Left ventricle myocardium superior (tissue), 1 donor: ENCODE measurements at regions not wholly inside any gene's neighbourhood (a gene's known extent, or its start where the extent isn't known, plus 50 kb on each side); places are given as distances from the start of the nearest gene placed in this dataset.
"Not testable (repeated sequence)": the region's sequence is repeated elsewhere in the genome, so short reads cannot be mapped to it uniquely, and the experiment has no call there.

Experiments used
- ATAC-seq: fragments of 200-7000 bp; cut with Tn5 transposase; one replicate; pipeline ENCODE4 v1.9.1; 2020; ENCODE audit warnings: mild to moderate bottlenecking, moderate library complexity
- DNase-seq: peaks from one replicate; pipeline ENCODE4 v3.0.0-alpha.2; 2020
- intact Hi-C: fragments of 100-400 bp; cut with micrococcal nuclease; formaldehyde crosslinking; loops from one replicate; pipeline ENCODE4 v1.11.0; 2022
- donor health status: DM: no; HTN: yes; CAD: no; lungs with severe emphysema.

GRCh38 chr3:88828466-88828865 is 279.0 kb upstream of the EPHA3 start:
- intact Hi-C loops = no loop called here
- ATAC-seq = no peak

GRCh38 chr3:88852606-88853005 is 254.8 kb upstream of the EPHA3 start:
- ATAC-seq = no peak
- intact Hi-C loops = no loop called here

More at GRCh38 chr3:88828466-88828865, 279.0 kb upstream of the EPHA3 start:
- no peak for DNase-seq

GRCh38 chr3:88863196-88863595 is 244.2 kb upstream of the EPHA3 start:
- DNase-seq = no peak
- ATAC-seq = no peak
- intact Hi-C loops = no loop called here

More at GRCh38 chr3:88852606-88853005, 254.8 kb upstream of the EPHA3 start:
- DNase-seq = no peak

- ATAC-seq (no peak), DNase-seq (no peak)
- intact Hi-C loops = no loop called here
Observed at GRCh38 chr3:88876724-88877123, 230.7 kb upstream of the EPHA3 start.

GRCh38 chr3:88879905-88880304 is 227.5 kb upstream of the EPHA3 start:
- ATAC-seq = no peak
- intact Hi-C loops = no loop called here
- DNase-seq = no peak

- intact Hi-C loops = no loop called here
- no peak for ATAC-seq
- DNase-seq = no peak
Observed at GRCh38 chr3:88882121-88882520, 225.3 kb upstream of the EPHA3 start.

- not testable (repeated sequence) for DNase-seq, ATAC-seq
Observed at GRCh38 chr3:88886624-88887023, 220.8 kb upstream of the EPHA3 start.

GRCh38 chr3:88896026-88896425 is 211.4 kb upstream of the EPHA3 start:
- DNase-seq (no peak), ATAC-seq (no peak)
- intact Hi-C loops = no loop called here

More at GRCh38 chr3:88886624-88887023, 220.8 kb upstream of the EPHA3 start:
- intact Hi-C loops = not testable (repeated sequence)

- intact Hi-C loops = no loop called here
- DNase-seq (no peak), ATAC-seq (no peak)
Observed at GRCh38 chr3:88912294-88912877, 195.0 kb upstream of the EPHA3 start.

GRCh38 chr3:88918841-88919240 is 188.6 kb upstream of the EPHA3 start:
- intact Hi-C loops = no loop called here
- ATAC-seq (no peak), DNase-seq (no peak)

GRCh38 chr3:88921986-88922385 is 185.4 kb upstream of the EPHA3 start:
- intact Hi-C loops = no loop called here

GRCh38 chr3:88926221-88926620 is 181.2 kb upstream of the EPHA3 start:
- intact Hi-C loops = no loop called here
- ATAC-seq = no peak
- DNase-seq = no peak

More at GRCh38 chr3:88921986-88922385, 185.4 kb upstream of the EPHA3 start:
- DNase-seq (no peak), ATAC-seq (no peak)

GRCh38 chr3:88930611-88931010 is 176.8 kb upstream of the EPHA3 start:
- DNase-seq = no peak

GRCh38 chr3:88936831-88937230 is 170.6 kb upstream of the EPHA3 start:
- ATAC-seq = no peak
- DNase-seq = no peak
- intact Hi-C loops = no loop called here

More at GRCh38 chr3:88930611-88931010, 176.8 kb upstream of the EPHA3 start:
- ATAC-seq = no peak
- intact Hi-C loops = no loop called here

- DNase-seq = no peak
- intact Hi-C loops = no loop called here
- ATAC-seq = no peak
Observed at GRCh38 chr3:88940296-88940695, 167.1 kb upstream of the EPHA3 start.

- DNase-seq (no peak), ATAC-seq (no peak)
- intact Hi-C loops = no loop called here
Observed at GRCh38 chr3:88947013-88947412, 160.4 kb upstream of the EPHA3 start.

GRCh38 chr3:88954853-88955252 is 152.6 kb upstream of the EPHA3 start:
- intact Hi-C loops = no loop called here

GRCh38 chr3:88955274-88955673 is 152.1 kb upstream of the EPHA3 start:
- intact Hi-C loops = no loop called here
- DNase-seq (no peak), ATAC-seq (no peak)

More at GRCh38 chr3:88954853-88955252, 152.6 kb upstream of the EPHA3 start:
- DNase-seq (no peak), ATAC-seq (no peak)

- DNase-seq (no peak), ATAC-seq (peak; percentile 18)
- intact Hi-C loops = no loop called here
Observed at GRCh38 chr3:88957711-88958439, 149.5 kb upstream of the EPHA3 start.

GRCh38 chr3:88960019-88960418 is 147.4 kb upstream of the EPHA3 start:
- DNase-seq (no peak), ATAC-seq (no peak)
- intact Hi-C loops = no loop called here

GRCh38 chr3:88963003-88963402 is 144.4 kb upstream of the EPHA3 start:
- no peak for DNase-seq
- intact Hi-C loops = no loop called here
- peak; percentile 100 for ATAC-seq
